CD4-positive, alpha-beta T cell treated with Interleukin-2 at 100 ng/mL for 4 hours (primary cell): ENCODE measurements at regions not wholly inside any gene's neighbourhood (a gene's known extent, or its start where the extent isn't known, plus 50 kb on each side); places are given as distances from the start of the nearest gene placed in this dataset.

ENCODE experiments used
- DNase-seq: peaks from one replicate; pipeline ENCODE4 v3.0.0-alpha.2; 2020; ENCODE audit warnings: low spot score

- DNase-seq: no peak
Observed at GRCh38 chr11:13104619-13105236, 95.6 kb downstream of the RASSF10 start.

GRCh38 chr11:13105237-13105844 lies 96.2 kb downstream of the RASSF10 start:
- DNase-seq: no peak

- DNase-seq: no peak
Observed at GRCh38 chr11:13107544-13108044, 98.5 kb downstream of the RASSF10 start.

GRCh38 chr11:13108416-13108815 lies 99.3 kb downstream of the RASSF10 start:
- no peak for DNase-seq

- no peak for DNase-seq
Observed at GRCh38 chr11:13109616-13110015, 100.5 kb downstream of the RASSF10 start.

- DNase-seq: no peak
Observed at GRCh38 chr11:13110145-13110544, 101.0 kb downstream of the RASSF10 start.

GRCh38 chr11:13110929-13111812 lies 102.1 kb downstream of the RASSF10 start:
- DNase-seq: no peak

- no peak for DNase-seq
Observed at GRCh38 chr11:13111813-13112130, 102.7 kb downstream of the RASSF10 start.

GRCh38 chr11:13114566-13115379 lies 105.7 kb downstream of the RASSF10 start:
- no peak for DNase-seq

- DNase-seq: no peak
Observed at GRCh38 chr11:13115380-13115675, 106.2 kb downstream of the RASSF10 start.

GRCh38 chr11:13116491-13116890 lies 107.4 kb downstream of the RASSF10 start:
- DNase-seq: no peak

GRCh38 chr11:13117344-13117743 lies 108.2 kb downstream of the RASSF10 start:
- no peak for DNase-seq

- no peak for DNase-seq
Observed at GRCh38 chr11:13118194-13118593, 109.1 kb downstream of the RASSF10 start.

GRCh38 chr11:13118650-13119049 lies 109.5 kb downstream of the RASSF10 start:
- DNase-seq: no peak

GRCh38 chr11:13119361-13119760 lies 110.2 kb downstream of the RASSF10 start:
- no peak for DNase-seq

GRCh38 chr11:13119941-13120520 lies 110.9 kb downstream of the RASSF10 start:
- no peak for DNase-seq

- no peak for DNase-seq
Observed at GRCh38 chr11:13120691-13121090, 111.6 kb downstream of the RASSF10 start.

GRCh38 chr11:13126430-13126829 lies 117.3 kb downstream of the RASSF10 start:
- DNase-seq: no peak

- DNase-seq: no peak
Observed at GRCh38 chr11:13127161-13127560, 118.0 kb downstream of the RASSF10 start.

- no peak for DNase-seq
Observed at GRCh38 chr11:13128354-13128753, 119.2 kb downstream of the RASSF10 start.

- DNase-seq: no peak
Observed at GRCh38 chr11:13134066-13134465, 125.0 kb downstream of the RASSF10 start.

GRCh38 chr11:13134886-13135285 lies 125.8 kb downstream of the RASSF10 start:
- no peak for DNase-seq
